Heart left ventricle (tissue), 16 donors: ENCODE measurements at regions not wholly inside any gene's neighbourhood (a gene's known extent, or its start where the extent isn't known, plus 50 kb on each side); places are given as distances from the start of the nearest gene placed in this dataset.
A peak's percentile ranks its signal among the peaks of the same experiment; 100 is the strongest.
"Not testable (repeated sequence)": the region's sequence is repeated elsewhere in the genome, so short reads cannot be mapped to it uniquely, and the experiment has no call there.

Experiments
- ATAC-seq, 4 donors: fragments of 200-7000 bp; cut with Tn5 transposase; one replicate each; pipeline ENCODE4 v1.9.1; 2020 to 2022; ENCODE audit warnings: moderate library complexity in 4 of 4, mild to moderate bottlenecking in 3 of 4, moderate number of reproducible peaks in 1 of 4
- DNase-seq, 5 donors: peaks; one replicate each; pipeline ENCODE4 v3.0.0-alpha.2; 2020
- H3K27ac ChIP-seq, 12 donors: fragments of 200-600 bp; sonication (generic) in 4 of 12; one replicate each; pipeline versions ENCODE4 v1.5.0 to v1.8.0; 2016 to 2022; ENCODE audit warnings: mild to moderate bottlenecking in 2 of 12
- H3K27me3 ChIP-seq, 9 donors: fragments of 200-600 bp; sonication (generic) in 2 of 9; one replicate each; pipeline versions ENCODE4 v1.5.1 to v1.8.0; 2016 to 2022; ENCODE audit warnings: mild to moderate bottlenecking in 3 of 9
- H3K36me3 ChIP-seq, 9 donors: fragments of 200-600 bp; sonication (generic) in 2 of 9; one replicate each; pipeline versions ENCODE4 v1.5.0 to v1.8.0; 2018 to 2022; ENCODE audit warnings: mild to moderate bottlenecking in 2 of 9
- H3K4me1 ChIP-seq, 12 donors: fragments of 200-600 bp; sonication (generic) in 4 of 12; one replicate each; pipeline versions ENCODE4 v1.5.0 to v1.8.0; 2016 to 2022; ENCODE audit warnings: mild to moderate bottlenecking in 3 of 12
- H3K4me3 ChIP-seq, 12 donors: fragments of 200-600 bp; sonication (generic) in 4 of 12; one replicate each; pipeline versions ENCODE4 v1.5.0 to v1.8.0; 2017 to 2022; ENCODE audit warnings: mild to moderate bottlenecking in 9 of 12, moderate library complexity in 4 of 12
- H3K9me3 ChIP-seq, 12 donors: fragments of 200-600 bp; sonication (generic) in 4 of 12; one replicate each; pipeline versions ENCODE4 v1.5.0 to v1.8.0; 2016 to 2022; ENCODE audit warnings: mild to moderate bottlenecking in 1 of 12
- POLR2A ChIP-seq, 2 donors: fragments of 450-650 bp; IDR thresholded peaks; one replicate each; pipeline ENCODE4 v1.6.1; 2017; ENCODE audit warnings: antibody characterized with exemption in 2 of 2, mild to moderate bottlenecking in 2 of 2, moderate library complexity in 2 of 2
- WGBS, 4 donors: extraction: QIAGEN DNeasy Blood & Tissue Kit in 2 of 4; methylation state at CpG; one replicate each; pipeline versions ENCODE4 v1.1.5 to v1.1.7; 2013 to 2018; 5-methylcytosine and 5-hydroxymethylcytosine counted together
- intact Hi-C, 10 donors: fragments of 100-400 bp; cut with DNase I; formaldehyde crosslinking; loops; one replicate each; pipeline versions ENCODE4 v1.11.1 to v1.14.2; 2022
- TF ChIP-seq, protein P1 (sequence below), 12 donors: fragments of 200-600 bp; sonication (generic) in 4 of 12; IDR thresholded peaks; one replicate each; pipeline versions ENCODE4 v1.5.0 to v1.8.0; 2018 to 2022; ENCODE audit warnings: antibody characterized with exemption in 12 of 12, mild to moderate bottlenecking in 5 of 12
- donor health status: ischemic (EF 13 %, LVEDD 7.1; RV severe dilation, severe dysfunction).
- donor health status: healthy with polysubstance abuse.
- donor health status: DM: no; HTN: yes; CAD: no.
- donor health status: DM: no; HTN: no; CAD: no.
- donor health status: ischemic (EF 25% LVEDD 6.9; RV normal size, moderate dysfunction).
- donor health status: ischemic (EF 25% LVEDD 5.7; RV mildly dilated, moderate dysfunction).
- donor health status: healthy.
- donor health status: DM: yes; HTN: yes; CAD: no.
- donor health status: ischemic (EF 35%, LVEDD 5.7; RV mildly dilated, moderate dysfunction).
- donor health status: nonischemic (EF 11% LVEDD 7.7; RV severe dilation, severe dysfunction).
- donor health status: DM: yes; HTN: yes; CAD: no.
- donor health status: PGD.
- donor health status: ischemic (EF 29% LVEDD 5.4; RV normal size, mild dysfunction).
- donor health status: nonischemic (EF 23%, LVEDD 6.1; RV moderate dilation, normal function).

GRCh38 chr1:30444850-30445249 lies 278.5 kb downstream of the MATN1 start:
- Histone ChIP-seq H3K4me3 (no peak overlapping the region), H3K9me3 (peaks cover 0 to 7% (median 0%) of the 10 kb centered on the region in 12 donors), H3K27me3 (no peaks in the 10 kb centered on the region), H3K27ac (no peak overlapping the region), H3K36me3 (no peaks in the 10 kb centered on the region), H3K4me1 (no peaks in the 10 kb centered on the region)
- 20 to 35% (median 29%) methylated on average over 2 of the region's 2 CpGs for WGBS, 4 donors
- DNase-seq (no peak), ATAC-seq (peak in 3 of 4 donors; percentile 61 to 70 (median 65))
- intact Hi-C loops = no loop called here
- TF ChIP-seq POLR2A (IDR thresholded peaks at IDR 0.05) = no peak
- TF ChIP-seq, protein P1, sequence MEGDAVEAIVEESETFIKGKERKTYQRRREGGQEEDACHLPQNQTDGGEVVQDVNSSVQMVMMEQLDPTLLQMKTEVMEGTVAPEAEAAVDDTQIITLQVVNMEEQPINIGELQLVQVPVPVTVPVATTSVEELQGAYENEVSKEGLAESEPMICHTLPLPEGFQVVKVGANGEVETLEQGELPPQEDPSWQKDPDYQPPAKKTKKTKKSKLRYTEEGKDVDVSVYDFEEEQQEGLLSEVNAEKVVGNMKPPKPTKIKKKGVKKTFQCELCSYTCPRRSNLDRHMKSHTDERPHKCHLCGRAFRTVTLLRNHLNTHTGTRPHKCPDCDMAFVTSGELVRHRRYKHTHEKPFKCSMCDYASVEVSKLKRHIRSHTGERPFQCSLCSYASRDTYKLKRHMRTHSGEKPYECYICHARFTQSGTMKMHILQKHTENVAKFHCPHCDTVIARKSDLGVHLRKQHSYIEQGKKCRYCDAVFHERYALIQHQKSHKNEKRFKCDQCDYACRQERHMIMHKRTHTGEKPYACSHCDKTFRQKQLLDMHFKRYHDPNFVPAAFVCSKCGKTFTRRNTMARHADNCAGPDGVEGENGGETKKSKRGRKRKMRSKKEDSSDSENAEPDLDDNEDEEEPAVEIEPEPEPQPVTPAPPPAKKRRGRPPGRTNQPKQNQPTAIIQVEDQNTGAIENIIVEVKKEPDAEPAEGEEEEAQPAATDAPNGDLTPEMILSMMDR (IDR thresholded peaks at IDR 0.05) = no peak

DNA sequence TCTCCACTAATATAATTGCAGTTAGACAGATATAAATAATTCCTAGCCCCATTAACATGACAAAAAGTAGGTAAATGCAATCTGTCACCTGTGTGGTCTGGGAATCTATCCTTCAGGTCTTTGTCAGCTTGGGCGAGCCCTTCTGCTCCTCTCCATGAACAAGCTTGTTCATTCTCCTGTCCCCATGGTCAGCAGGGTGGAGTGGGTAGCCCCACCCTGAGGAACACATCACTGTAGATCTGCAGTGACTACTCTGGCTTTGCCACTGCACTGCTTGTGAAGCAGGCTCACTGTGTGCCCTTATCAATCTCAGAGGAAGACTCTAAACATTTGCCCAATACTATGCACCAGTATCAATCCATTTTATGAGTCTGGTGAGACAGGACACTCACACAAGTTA lies 279.0 kb downstream of the MATN1 start:
- no peak for TF ChIP-seq POLR2A (IDR thresholded peaks at IDR 0.05)
- TF ChIP-seq, protein P1 (IDR thresholded peaks at IDR 0.05) = no peak
- no peaks in the 10 kb centered on the region for H3K36me3 ChIP-seq
- H3K4me3 ChIP-seq = no peak overlapping the region
- intact Hi-C loops = no loop called here
- ATAC-seq = no peak
- no peaks in the 10 kb centered on the region for H3K4me1 ChIP-seq
- DNase-seq = no peak
- H3K27me3 ChIP-seq = no peaks in the 10 kb centered on the region
- H3K9me3 ChIP-seq = peaks cover 0 to 7% (median 0%) of the 10 kb centered on the region in 12 donors
- H3K27ac ChIP-seq = no peak overlapping the region
- WGBS, 4 donors = 70 to 81% (median 79%) methylated on average over 1 of the region's 1 CpG

- H3K4me1 ChIP-seq, H3K27ac ChIP-seq, H3K36me3 ChIP-seq, DNase-seq, ATAC-seq, intact Hi-C loops, H3K4me3 ChIP-seq, H3K9me3 ChIP-seq: not testable (repeated sequence)
- WGBS, 4 donors = 72 to 83% (median 74%) methylated on average over 8 to 9 of the region's 9 CpGs
- H3K27me3 ChIP-seq = peaks cover 0 to 12% (median 0%) of the 10 kb centered on the region in 9 donors
These were observed 285.1 kb downstream of the MATN1 start for GRCh38 chr1:30438274-30438673.

GRCh38 chr1:30437059-30437576 lies 286.3 kb downstream of the MATN1 start:
- Histone ChIP-seq H3K36me3 (no peaks in the 10 kb centered on the region), H3K27ac (no peak overlapping the region), H3K4me3 (no peak overlapping the region), H3K4me1 (no peaks in the 10 kb centered on the region), H3K9me3 (peaks cover 0 to 5% (median under 1%) of the 10 kb centered on the region in 12 donors), H3K27me3 (peaks cover 0 to 12% (median 0%) of the 10 kb centered on the region in 9 donors)
- 68 to 80% (median 75%) methylated on average over 5 of the region's 5 CpGs for WGBS, 4 donors
- TF ChIP-seq, protein P1 (IDR thresholded peaks at IDR 0.05) = no peak
- no peak for TF ChIP-seq POLR2A (IDR thresholded peaks at IDR 0.05)
- DNase-seq (no peak), ATAC-seq (no peak)
- intact Hi-C loops = no loop called here

DNA sequence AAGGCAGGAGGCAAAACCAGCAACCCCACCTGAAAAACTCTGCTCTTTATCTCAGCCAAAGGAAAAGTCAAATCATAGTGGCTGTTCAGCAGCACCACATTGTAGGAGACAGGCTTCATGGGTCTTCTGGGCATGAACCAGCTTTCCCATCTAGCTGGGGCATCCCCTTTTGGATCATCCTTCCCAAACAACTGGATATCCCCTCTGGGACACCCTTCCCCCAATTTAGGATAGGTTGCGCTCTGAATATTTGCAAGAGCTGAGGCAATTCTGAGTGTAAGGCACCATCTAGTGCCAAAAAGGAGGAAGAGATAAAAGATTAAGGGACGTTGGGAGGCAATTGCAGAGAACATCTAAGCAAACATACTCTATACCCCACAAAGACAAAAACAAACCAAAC lies 295.8 kb downstream of the MATN1 start:
- Histone ChIP-seq H3K27ac (no peak overlapping the region), H3K9me3 (peaks cover 0 to 36% (median 7%) of the 10 kb centered on the region in 12 donors), H3K4me1 (no peaks in the 10 kb centered on the region), H3K4me3 (no peak overlapping the region), H3K27me3 (peaks cover 0 to 34% (median 0%) of the 10 kb centered on the region in 9 donors), H3K36me3 (no peaks in the 10 kb centered on the region)
- intact Hi-C loops = no loop called here
- peak in 1 of 5 donors; percentile 1 for DNase-seq
- 36 to 60% (median 41%) methylated on average over 2 of the region's 2 CpGs for WGBS, 4 donors
- ATAC-seq = no peak
- TF ChIP-seq, protein P1 (IDR thresholded peaks at IDR 0.05) = no peak
- no peak for TF ChIP-seq POLR2A (IDR thresholded peaks at IDR 0.05)
